ENCODE measurements at regions not wholly inside any gene's neighbourhood (a gene's known extent, or its start where the extent isn't known, plus 50 kb on each side); places are given as distances from the start of the nearest gene placed in this dataset.

GRCh38 chr1:56396581-56396980, 182.8 kb downstream of the PLPP3 start:
- TF ChIP-seq POLR2A (IDR thresholded peaks at IDR 0.05; ENCODE audit: low read depth, low read length) (no peak), POLR2AphosphoS5 (IDR thresholded peaks at IDR 0.05; ENCODE audit: low read depth, low read length) (no peak)
